IPS-NIHi7 (cell line): ENCODE measurements at regions not wholly inside any gene's neighbourhood (a gene's known extent, or its start where the extent isn't known, plus 50 kb on each side); places are given as distances from the start of the nearest gene placed in this dataset.
"Not testable (repeated sequence)": the region's sequence is repeated elsewhere in the genome, so short reads cannot be mapped to it uniquely, and the experiment has no call there.

ENCODE experiments used
- DNase-seq: peaks from one replicate; pipeline ENCODE4 v3.0.0; 2012; ENCODE audit warnings: mixed read lengths; ENCODE audit errors: extremely low spot score

DNA sequence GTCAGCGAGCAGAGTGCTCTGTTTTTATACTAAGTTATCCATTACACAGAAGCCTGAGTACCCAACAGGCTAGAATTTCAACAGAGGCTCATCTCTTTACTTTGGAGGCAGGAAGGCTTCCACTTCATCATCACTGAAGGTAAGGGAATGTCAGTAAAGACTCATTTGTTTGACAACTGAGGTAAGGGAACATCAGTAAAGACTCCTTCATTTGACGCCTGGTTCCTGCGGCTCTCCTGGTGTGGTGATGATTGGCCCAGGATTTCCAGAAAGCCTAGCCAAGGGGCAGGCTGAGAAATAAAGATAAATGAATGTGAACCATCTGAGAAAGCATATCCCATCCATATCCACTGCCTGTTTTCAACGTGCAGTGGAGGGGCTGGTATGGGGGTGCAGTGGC lies 244.6 kb upstream of the ECI2 start:
- DNase-seq: no peak

DNA sequence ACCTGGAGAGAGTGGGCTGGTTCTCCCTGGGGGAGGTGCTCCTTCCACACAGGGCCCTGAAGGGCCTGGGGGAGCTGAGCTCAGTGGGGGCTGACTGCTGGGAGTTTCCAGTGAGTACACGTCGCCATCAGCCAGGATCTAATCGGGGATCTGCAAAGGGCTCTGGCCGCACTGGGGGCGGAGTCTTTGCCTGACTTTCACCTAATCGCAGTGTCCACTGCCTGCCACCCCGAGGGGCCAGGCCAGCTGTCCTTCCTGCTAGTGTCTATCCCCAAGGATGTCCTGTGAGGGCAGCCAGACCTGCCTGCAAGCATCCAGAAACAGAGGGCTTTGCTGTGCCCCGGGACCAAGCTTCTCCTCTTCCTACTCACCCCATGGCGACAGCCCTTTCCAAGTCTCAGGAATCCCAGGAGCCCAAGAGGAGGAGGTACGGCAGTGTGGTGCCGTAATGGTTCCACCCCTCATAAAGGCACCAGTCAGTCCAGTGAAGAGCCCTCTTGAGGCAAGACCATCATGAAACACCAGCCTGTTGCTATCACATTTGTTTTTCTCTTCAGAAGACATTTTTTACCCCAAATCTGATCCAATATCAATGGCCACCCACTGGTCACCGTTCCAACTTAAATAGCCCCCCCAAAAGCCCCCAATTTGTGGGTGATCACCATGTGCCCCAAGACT lies 243.1 kb upstream of the ECI2 start:
- DNase-seq: no peak

GRCh38 chr6:4377603-4378002 lies 242.2 kb upstream of the ECI2 start:
- DNase-seq: no peak

DNA sequence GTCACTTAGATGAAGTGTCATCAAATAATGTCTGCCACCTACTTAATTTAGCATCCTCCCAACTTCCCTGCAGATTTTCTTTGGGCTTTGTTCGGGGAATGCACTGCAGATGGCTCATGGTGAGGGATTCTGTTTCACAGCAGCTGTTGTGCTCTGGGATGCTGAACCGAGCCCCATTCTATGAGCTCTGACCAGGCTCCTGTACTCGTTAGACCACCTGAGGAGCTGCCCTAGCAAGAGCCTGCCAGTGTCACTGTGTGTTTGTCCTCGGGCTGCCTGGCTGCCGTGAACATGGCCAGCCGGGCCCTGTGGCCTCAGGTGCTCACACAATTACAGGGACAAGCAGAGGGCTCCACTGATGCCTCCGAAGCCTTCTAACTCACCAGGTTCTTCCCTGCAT lies 238.8 kb upstream of the ECI2 start:
- no peak for DNase-seq

- DNase-seq: no peak
These were observed 237.5 kb upstream of the ECI2 start for GRCh38 chr6:4372866-4373265.

GRCh38 chr6:4371207-4371921 lies 236.0 kb upstream of the ECI2 start:
- no peak for DNase-seq

- DNase-seq: no peak
These were observed 234.7 kb upstream of the ECI2 start for GRCh38 chr6:4370066-4370465.

DNA sequence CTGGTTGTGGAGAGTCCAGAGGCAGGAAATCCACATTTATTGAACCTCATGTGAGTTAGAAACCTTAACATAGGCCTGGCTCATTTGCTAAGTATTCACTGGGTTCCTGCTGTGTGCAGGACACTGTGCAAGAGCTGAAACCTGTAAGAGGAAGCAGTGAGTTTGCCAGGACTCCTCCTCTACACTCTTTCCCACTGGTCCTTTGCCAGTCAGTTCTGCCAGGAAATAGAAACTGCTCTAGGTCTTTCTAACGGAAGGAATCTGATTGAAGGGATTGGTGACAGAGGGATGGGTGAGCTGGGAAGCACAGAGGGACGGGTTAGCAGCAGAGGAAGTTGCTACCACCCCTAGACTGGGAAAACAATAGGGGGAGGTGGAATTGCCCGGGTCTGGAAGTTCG lies 234.2 kb upstream of the ECI2 start:
- DNase-seq: no peak

- no peak for DNase-seq
These were observed 233.3 kb upstream of the ECI2 start for GRCh38 chr6:4368649-4369048.

GRCh38 chr6:4367643-4368042 lies 232.3 kb upstream of the ECI2 start:
- no peak for DNase-seq

DNA sequence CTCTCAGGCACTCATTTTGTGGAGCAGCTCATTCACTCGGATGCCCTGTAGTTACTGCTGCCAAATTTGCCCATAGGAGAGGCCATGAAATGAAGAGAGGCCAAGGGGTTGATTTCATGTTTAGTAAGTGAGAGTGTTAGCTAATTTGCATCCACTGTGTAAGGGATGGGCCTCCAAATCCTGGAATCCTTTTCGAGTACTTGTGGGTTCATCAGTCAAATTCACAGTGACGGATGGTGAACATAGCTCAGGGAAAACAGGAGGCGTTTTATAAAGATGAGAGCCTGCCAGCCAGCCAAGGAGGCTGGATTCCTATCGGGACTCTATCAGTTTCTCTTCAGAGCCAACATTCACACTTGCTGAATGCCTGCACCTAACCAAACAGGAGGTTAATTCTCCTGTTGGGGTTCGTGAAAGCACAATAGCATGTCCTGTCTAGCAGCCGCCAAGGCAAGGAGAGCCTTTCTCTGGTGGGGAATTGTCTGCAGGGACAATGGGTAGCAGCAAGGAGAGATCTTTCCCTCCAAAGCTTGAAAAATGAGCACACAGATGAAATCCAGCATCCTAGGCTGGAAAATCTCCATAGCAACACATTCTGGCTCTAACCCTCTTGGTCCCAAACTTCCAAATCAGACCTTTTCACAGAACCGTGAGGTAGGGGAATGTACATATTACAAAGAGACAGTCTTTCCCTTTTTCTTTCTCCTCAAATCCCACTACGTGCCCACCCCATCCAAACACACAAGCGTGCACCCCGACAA lies 231.4 kb upstream of the ECI2 start:
- DNase-seq: no peak

DNA sequence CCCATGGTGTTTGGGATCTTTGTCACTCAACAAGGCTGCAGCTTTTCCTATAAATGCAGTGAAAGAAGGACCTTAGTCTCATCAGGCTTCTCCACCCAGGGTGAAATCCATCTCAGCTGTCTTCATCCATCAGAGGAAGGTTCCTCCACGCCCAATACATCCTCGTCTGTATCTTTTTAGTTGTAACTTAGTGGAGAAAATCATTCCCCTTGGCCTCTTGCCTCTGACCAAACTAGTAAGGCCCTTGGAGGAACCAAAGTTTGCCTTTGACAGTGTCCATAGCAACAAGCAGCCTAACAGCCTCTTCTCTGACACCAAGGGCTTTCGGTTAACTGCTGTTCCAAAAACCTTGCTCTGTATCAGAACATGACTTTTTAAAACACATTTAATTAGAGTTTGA lies 230.3 kb upstream of the ECI2 start:
- DNase-seq: no peak

GRCh38 chr6:4364711-4365110 lies 229.3 kb upstream of the ECI2 start:
- DNase-seq: no peak

DNA sequence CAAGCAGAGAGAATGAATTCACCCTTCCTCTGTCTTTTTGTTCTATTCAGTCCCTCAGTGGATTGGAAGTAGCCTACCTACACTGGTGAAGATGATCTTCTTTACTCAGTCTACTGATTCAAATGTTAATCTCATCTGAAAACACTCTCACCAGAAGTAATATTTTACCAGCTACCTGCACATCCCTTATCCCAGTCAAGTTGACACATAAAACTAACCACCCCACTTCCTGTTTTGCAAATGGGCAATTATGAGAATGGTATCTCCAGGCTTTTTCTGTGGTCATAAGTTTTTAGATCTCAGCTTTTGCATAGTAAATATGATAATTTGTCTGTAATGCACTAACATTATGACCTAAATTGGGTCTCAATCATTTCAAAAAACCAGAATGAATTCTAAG lies 228.8 kb upstream of the ECI2 start:
- no peak for DNase-seq

DNA sequence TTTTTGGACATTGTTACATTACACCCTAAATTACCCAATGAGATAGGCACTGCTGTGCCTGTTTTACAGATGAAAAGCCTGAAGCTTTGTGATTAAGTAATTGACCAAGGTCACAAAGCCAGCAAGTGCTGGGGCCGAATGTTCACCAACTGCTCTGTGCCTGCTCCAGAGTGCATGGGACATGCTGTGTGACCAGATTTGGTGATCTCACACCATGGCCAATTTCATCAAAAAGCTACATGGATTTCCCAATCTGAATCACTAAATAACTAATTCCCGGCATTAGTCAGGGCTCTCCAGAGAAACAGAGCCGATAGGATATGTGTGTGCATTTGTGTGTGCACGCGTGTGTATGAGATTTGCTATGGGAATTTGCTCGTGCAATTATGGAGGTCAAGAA lies 228.3 kb upstream of the ECI2 start:
- DNase-seq: no peak

DNA sequence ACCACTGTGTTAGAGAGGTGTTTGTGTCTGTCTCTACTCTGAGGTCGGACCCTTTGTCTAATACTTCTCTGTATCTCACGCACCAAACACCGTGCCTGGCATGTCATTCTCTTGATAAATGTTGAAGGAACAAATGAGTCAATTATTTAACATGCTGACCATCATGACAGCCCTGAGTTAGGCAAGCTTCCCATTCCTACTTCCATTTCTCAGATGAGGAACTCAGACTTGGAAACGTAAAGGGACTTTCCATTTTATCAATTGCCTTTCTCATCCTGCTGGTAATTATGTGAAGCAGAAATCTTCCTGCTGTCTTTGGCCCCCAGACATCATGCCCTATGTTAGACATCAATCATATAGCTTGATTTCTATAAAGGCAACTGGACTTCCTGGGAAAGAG lies 227.0 kb upstream of the ECI2 start:
- DNase-seq: no peak

DNA sequence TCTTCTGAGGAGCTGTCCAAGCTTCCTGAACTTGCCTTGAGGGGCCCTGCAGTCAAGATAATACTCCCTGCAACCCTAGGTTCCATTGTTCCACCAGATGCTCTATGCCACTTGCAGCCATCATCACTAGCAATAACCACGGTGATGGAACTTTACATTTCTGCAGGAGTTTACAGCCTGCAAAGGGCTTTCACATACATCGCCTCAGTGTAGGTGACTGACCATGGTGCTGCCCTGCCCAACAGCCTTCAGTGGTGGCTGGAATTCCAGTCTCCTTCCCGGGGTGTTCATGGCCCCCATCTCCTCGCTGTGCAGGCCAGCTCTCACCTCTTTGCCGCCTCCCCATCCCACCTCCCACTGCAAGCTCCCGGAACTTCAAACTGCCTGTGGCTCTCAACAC lies 225.5 kb upstream of the ECI2 start:
- DNase-seq: no peak

DNA sequence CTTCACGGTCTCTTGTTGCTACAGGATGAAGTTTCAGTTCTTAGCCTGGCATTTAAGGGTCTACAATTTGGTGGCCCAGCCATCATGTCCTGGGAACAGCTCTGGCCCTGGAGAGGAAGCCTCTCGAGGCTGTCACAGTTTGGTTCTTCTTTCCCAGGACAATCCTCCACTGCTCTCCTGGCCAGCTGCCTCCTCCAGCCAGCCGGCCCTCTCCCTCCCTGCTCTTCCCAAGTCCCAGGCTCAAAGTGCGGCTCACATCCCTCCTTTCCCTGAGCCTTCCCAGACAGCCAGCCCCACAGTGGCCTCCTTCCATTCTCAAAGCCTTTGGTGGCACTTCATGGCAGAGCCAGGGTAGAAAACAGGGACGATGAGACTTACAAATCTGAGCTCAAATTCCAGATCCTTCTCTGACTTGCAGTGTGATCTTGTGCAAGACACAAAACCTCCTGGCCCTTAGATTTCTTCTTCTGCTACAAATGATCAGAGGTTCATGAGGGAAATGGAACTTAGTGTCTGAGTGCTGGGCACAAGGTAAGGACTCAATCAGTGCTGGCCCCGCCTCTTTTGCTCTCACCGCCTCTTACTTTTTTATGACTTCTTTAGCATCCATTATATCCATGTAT lies 223.8 kb upstream of the ECI2 start:
- DNase-seq: no peak

DNA sequence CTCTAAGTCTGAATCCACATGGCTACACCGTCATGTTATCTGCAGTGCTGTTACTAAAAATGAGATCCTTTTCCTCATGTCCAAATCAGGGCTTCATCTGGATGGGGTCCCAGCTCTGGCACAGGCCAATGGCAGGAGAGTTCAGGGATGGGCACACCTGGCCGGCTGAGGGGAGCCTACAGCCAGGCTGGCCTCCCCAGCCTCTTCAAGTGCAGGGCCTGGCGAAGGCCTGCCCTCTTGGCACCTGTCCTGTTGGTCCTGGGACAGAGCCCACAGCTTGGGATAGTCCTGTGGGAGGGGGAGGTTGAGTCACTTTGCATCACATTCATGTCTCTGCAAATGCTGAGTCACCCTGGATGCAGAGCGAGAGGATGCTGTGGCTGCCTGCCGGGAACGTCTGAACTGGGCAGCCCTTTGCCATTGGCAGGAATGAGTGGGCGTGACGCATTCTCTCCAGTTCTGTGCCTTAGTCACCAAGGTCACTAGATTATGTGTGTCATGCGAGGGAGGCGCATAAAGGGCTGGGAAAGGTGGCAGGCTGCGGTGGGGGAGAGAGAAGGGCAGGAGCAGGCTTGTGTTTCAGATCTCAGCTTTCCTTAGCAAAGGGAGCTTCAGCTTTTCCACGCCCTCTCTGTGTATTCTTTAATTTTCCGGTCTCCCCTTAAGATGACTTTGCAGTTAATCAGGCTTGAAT lies 223.2 kb upstream of the ECI2 start:
- peak; percentile 80 for DNase-seq

DNA sequence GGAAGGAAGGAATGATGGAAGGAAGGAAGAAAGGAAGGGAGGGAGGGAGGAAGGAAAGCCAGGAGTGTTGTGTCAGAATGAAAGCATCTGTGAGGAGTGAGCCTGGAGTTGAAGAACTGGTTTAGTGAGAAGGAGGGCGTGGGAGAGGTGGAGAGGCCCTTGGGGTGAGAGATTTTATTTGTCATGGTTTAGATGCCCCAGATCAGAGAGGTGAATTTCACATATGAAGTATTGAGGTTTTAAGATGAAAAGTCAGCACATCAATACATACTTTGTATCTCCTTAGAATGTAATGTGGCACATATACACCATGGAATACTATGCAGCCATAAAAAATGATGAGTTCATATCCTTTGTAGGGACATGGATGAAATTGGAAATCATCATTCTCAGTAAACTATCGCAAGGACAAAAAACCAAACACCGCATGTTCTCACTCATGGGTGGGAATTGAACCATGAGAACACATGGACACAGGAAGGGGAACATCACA lies 222.3 kb upstream of the ECI2 start:
- DNase-seq: not testable (repeated sequence)

DNA sequence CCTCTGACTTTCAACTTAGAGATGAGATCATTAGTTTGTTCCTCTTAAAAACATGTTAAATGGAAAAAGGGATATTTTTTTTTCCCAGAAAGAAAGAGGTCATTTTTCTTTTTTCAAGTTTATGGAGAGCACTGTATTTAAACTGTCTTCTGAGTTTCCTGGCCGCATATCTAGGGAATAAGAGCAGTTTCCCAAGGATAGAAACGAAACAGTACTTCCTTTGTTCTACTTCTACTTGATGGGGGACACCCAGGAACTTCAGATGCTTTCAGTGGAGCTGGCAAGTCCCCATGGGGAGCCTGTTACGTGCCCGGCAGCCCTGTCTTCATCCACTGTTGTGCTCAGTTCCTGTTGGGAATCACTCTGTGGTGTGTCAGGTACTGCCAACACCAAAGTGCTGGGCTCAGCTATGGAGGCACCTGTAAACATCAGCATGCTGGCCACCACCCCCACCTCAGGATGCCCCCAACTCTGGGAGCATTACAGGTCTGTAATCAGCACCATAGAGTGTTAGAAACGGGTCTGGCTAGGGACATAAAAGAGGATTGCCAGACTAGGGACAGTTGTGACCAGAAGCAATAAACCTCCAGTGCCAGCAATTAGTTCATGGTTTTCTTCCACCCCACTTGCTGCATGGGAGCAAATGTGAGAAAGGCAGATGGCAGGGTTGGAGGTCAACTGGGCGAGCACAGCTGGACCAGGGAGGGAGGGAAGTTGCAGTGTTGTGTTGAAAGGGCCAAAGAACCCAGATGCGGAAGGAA lies 221.7 kb upstream of the ECI2 start:
- no peak for DNase-seq
